H9 (cell line): ENCODE measurements at regions not wholly inside any gene's neighbourhood (a gene's known extent, or its start where the extent isn't known, plus 50 kb on each side); places are given as distances from the start of the nearest gene placed in this dataset.

Experiments
- DNase-seq: peaks from one replicate; pipeline ENCODE4 v3.0.0-alpha.2; 2017
- H2AFZ ChIP-seq: one replicate; pipeline ENCODE4 v1.6.1; 2013; ENCODE audit warnings: mild to moderate bottlenecking, low read length, control low read depth, moderate library complexity
- H2AK5ac ChIP-seq: 2 replicates; pipeline ENCODE4 v1.6.1; 2013; ENCODE audit warnings: low read length, control low read depth, mixed read lengths; ENCODE audit not compliant: insufficient read length
- H2BK120ac ChIP-seq: one replicate; pipeline ENCODE4 v1.6.1; 2013; ENCODE audit warnings: low read depth, mild to moderate bottlenecking, low read length, control low read depth, inconsistent platforms; ENCODE audit not compliant: poor library complexity, severe bottlenecking
- H2BK12ac ChIP-seq: 2 replicates; pipeline ENCODE4 v1.6.1; 2013; ENCODE audit warnings: low read length, control low read depth, mixed read lengths, low read depth; ENCODE audit not compliant: insufficient read length
- H2BK15ac ChIP-seq: 2 replicates; pipeline ENCODE4 v1.6.1; 2013; ENCODE audit warnings: low read depth, low read length, control low read depth
- H2BK20ac ChIP-seq: one replicate; pipeline ENCODE4 v1.6.1; 2013; ENCODE audit warnings: low read depth, mild to moderate bottlenecking, low read length, control low read depth, inconsistent platforms; ENCODE audit not compliant: poor library complexity, severe bottlenecking
- H2BK5ac ChIP-seq: 2 replicates; pipeline ENCODE4 v1.6.1; 2013; ENCODE audit warnings: low read length, control low read depth, mixed read lengths; ENCODE audit not compliant: insufficient read length
- H3K14ac ChIP-seq: 2 replicates; pipeline ENCODE4 v1.6.1; 2013; ENCODE audit warnings: low read length, control low read depth; ENCODE audit not compliant: insufficient read depth
- H3K18ac ChIP-seq: 2 replicates; pipeline ENCODE4 v1.6.1; 2013; ENCODE audit warnings: low read depth, mild to moderate bottlenecking, mixed read lengths, low read length, control low read depth; ENCODE audit not compliant: insufficient read length
- H3K23ac ChIP-seq: 2 replicates; pipeline ENCODE4 v1.6.1; 2013; ENCODE audit warnings: low read length, control low read depth, mixed read lengths, low read depth; ENCODE audit not compliant: insufficient read length
- H3K23me2 ChIP-seq: 2 replicates; pipeline ENCODE4 v1.6.1; 2013; ENCODE audit warnings: low read depth, mild to moderate bottlenecking, mixed read lengths, low read length, control low read depth; ENCODE audit not compliant: insufficient read length, poor library complexity, severe bottlenecking
- H3K27ac ChIP-seq: 2 replicates; pipeline ENCODE4 v1.5.1; 2013; ENCODE audit warnings: low read length, control low read depth, mixed read lengths, low read depth; ENCODE audit not compliant: insufficient read length
- H3K27me3 ChIP-seq: 2 replicates; pipeline ENCODE4 v1.6.1; 2013; ENCODE audit warnings: low read length, control low read depth, inconsistent platforms; ENCODE audit not compliant: insufficient read depth
- H3K4ac ChIP-seq: 2 replicates; pipeline ENCODE4 v1.6.1; 2013; ENCODE audit warnings: low read depth, mild to moderate bottlenecking, control low read depth, inconsistent platforms, low read length, moderate library complexity
- H3K4me1 ChIP-seq: 2 replicates; pipeline ENCODE4 v1.6.1; 2013; ENCODE audit warnings: low read length, control low read depth, inconsistent platforms; ENCODE audit not compliant: insufficient read depth
- H3K4me2 ChIP-seq: 2 replicates; pipeline ENCODE4 v1.6.1; 2013; ENCODE audit warnings: low read length, control low read depth, mixed read lengths; ENCODE audit not compliant: insufficient read length, insufficient read depth
- H3K56ac ChIP-seq: 2 replicates; pipeline ENCODE4 v1.6.1; 2013; ENCODE audit warnings: low read depth, mild to moderate bottlenecking, mixed read lengths, low read length, control low read depth; ENCODE audit not compliant: insufficient read length
- H3K79me1 ChIP-seq: 2 replicates; pipeline ENCODE4 v1.6.1; 2013; ENCODE audit warnings: low read depth, mild to moderate bottlenecking, moderate library complexity, low read length, control low read depth, inconsistent platforms; ENCODE audit not compliant: insufficient read depth, poor library complexity, severe bottlenecking
- H3K79me2 ChIP-seq: 2 replicates; pipeline ENCODE4 v1.6.1; 2013; ENCODE audit warnings: low read length, control low read depth, inconsistent platforms; ENCODE audit not compliant: insufficient read depth
- H3K9ac ChIP-seq: 2 replicates; pipeline ENCODE4 v1.6.1; 2013; ENCODE audit warnings: low read length, control low read depth, mixed read lengths; ENCODE audit not compliant: insufficient read length; ENCODE audit errors: extremely low read depth
- H3K9me3 ChIP-seq: one replicate; pipeline ENCODE4 v1.6.1; 2013; ENCODE audit warnings: low read depth, low read length, inconsistent platforms; ENCODE audit not compliant: control insufficient read depth
- H3T11ph ChIP-seq: one replicate; pipeline ENCODE4 v1.6.1; 2013; ENCODE audit warnings: mild to moderate bottlenecking, low read length, control low read depth, inconsistent platforms
- H4K20me1 ChIP-seq: one replicate; pipeline ENCODE4 v1.6.1; 2013; ENCODE audit not compliant: control insufficient read depth, insufficient read length, insufficient read depth
- H4K5ac ChIP-seq: 2 replicates; pipeline ENCODE4 v1.6.1; 2013; ENCODE audit warnings: low read depth, mild to moderate bottlenecking, mixed read lengths, low read length, control low read depth; ENCODE audit not compliant: insufficient read length
- H4K8ac ChIP-seq: replicated peaks from 2 replicates; pipeline ENCODE4 v1.6.1; 2013; ENCODE audit warnings: low read length, control low read depth, mixed read lengths, low read depth; ENCODE audit not compliant: insufficient read length
- H4K91ac ChIP-seq: 2 replicates; pipeline ENCODE4 v1.6.1; 2013; ENCODE audit warnings: low read depth, mild to moderate bottlenecking, moderate library complexity, mixed read lengths, low read length, control low read depth; ENCODE audit not compliant: insufficient read length
- H3K27ac Mint-ChIP-seq, 3 experiments: 2 replicates in 2 of 3; 3 replicates in 1 of 3; pipeline ENCODE4 v1.8.0; 2020 to 2021; ENCODE audit warnings: mixed read lengths in 3 of 3, mild to moderate bottlenecking in 1 of 3, moderate library complexity in 1 of 3
- H3K27me3 Mint-ChIP-seq: 2 replicates; pipeline ENCODE4 v1.8.0; 2021; ENCODE audit warnings: low read depth, mild to moderate bottlenecking, moderate library complexity, mixed read lengths
- H3K36me3 Mint-ChIP-seq, 3 experiments: 2 replicates in 2 of 3; 3 replicates in 1 of 3; pipeline ENCODE4 v1.8.0; 2020 to 2021; ENCODE audit warnings: low read depth in 3 of 3, mixed read lengths in 3 of 3; ENCODE audit not compliant: insufficient read depth in 1 of 3
- H3K4me1 Mint-ChIP-seq, 2 experiments: 2 replicates each; pipeline ENCODE4 v1.8.0; 2020; ENCODE audit warnings: mixed read lengths in 2 of 2
- H3K4me3 Mint-ChIP-seq, 2 experiments: 2 replicates in 1 of 2; 3 replicates in 1 of 2; pipeline ENCODE4 v1.8.0; 2020 to 2021; ENCODE audit warnings: mild to moderate bottlenecking in 2 of 2, mixed read lengths in 2 of 2, moderate library complexity in 1 of 2
- H3K9me3 Mint-ChIP-seq, 2 experiments: 2 replicates in 1 of 2; 3 replicates in 1 of 2; pipeline ENCODE4 v1.8.0; 2020; ENCODE audit warnings: mild to moderate bottlenecking in 2 of 2, mixed read lengths in 2 of 2, moderate library complexity in 1 of 2
- CTCF ChIP-seq: fragments of 200-600 bp; sonication (generic); conservative IDR thresholded peaks from 3 replicates; pipeline ENCODE4 v1.8.0; 2021; ENCODE audit warnings: antibody characterized with exemption, mild to moderate bottlenecking
- WGBS: extraction: QIAGEN DNeasy Blood & Tissue Kit; methylation state at CpG from one replicate; pipeline ENCODE4 v1.1.7; 2013; ENCODE audit warnings: missing lambda C conversion rate, low lambda C conversion rate, mixed read lengths; ENCODE audit not compliant: insufficient read length; ENCODE audit errors: extremely low coverage; 5-methylcytosine and 5-hydroxymethylcytosine counted together

GRCh38 chr18:1357724-1358123, 453.1 kb downstream of the ADCYAP1 start:
- no peaks in the 10 kb centered on the region for H4K20me1 ChIP-seq
- no peak overlapping the region for H3K4ac ChIP-seq
- no CpG with 5 or more reads among the region's 2 CpGs for WGBS
- H2BK20ac ChIP-seq = no peak overlapping the region
- H3K23me2 ChIP-seq = no peaks in the 10 kb centered on the region
- H2AFZ ChIP-seq = no peak overlapping the region
- no peak overlapping the region for H3K56ac ChIP-seq
- H4K8ac ChIP-seq = no peak overlapping the region
- DNase-seq = no peak
- no peak overlapping the region for H3K4me2 ChIP-seq
- no peaks in the 10 kb centered on the region for H3K79me2 ChIP-seq
- H2BK15ac ChIP-seq = no peak overlapping the region
- no peak overlapping the region for H3K18ac ChIP-seq
- H4K91ac ChIP-seq = no peak overlapping the region
- no peak overlapping the region for H3K14ac ChIP-seq
- no peaks in the 10 kb centered on the region for H3K9me3 ChIP-seq
- no peak for TF ChIP-seq CTCF
- no peaks in the 10 kb centered on the region for H3K4me1 ChIP-seq
- H3K27me3 ChIP-seq = no peaks in the 10 kb centered on the region
- H2BK5ac ChIP-seq = no peak overlapping the region
- no peak overlapping the region for H3K9ac ChIP-seq
- H3K36me3 Mint-ChIP-seq = no peaks in the 10 kb centered on the region
- H4K5ac ChIP-seq = no peak overlapping the region
- 0 out of 5 replicates have a peak, but pooled peaks cover 0 to 2% of the 10 kb centered on the region in 2 experiments for H3K9me3 Mint-ChIP-seq
- peaks cover 1% of the 10 kb centered on the region; the same call in 1 of the 2 replicates for H3K27me3 Mint-ChIP-seq
- no peaks in the 10 kb centered on the region for H3K4me1 Mint-ChIP-seq
- H3K27ac Mint-ChIP-seq = no peak overlapping the region
- H3K79me1 ChIP-seq = no peaks in the 10 kb centered on the region
- H3K27ac ChIP-seq = no peak overlapping the region
- no peak overlapping the region for H3T11ph ChIP-seq
- H3K4me3 Mint-ChIP-seq = no peak overlapping the region
- no peak overlapping the region for H2BK120ac ChIP-seq
- no peak overlapping the region for H2BK12ac ChIP-seq
- no peak overlapping the region for H3K23ac ChIP-seq
- H2AK5ac ChIP-seq = no peak overlapping the region
